ENCODE measurements at regions not wholly inside any gene's neighbourhood (a gene's known extent, or its start where the extent isn't known, plus 50 kb on each side); places are given as distances from the start of the nearest gene placed in this dataset.

DNA sequence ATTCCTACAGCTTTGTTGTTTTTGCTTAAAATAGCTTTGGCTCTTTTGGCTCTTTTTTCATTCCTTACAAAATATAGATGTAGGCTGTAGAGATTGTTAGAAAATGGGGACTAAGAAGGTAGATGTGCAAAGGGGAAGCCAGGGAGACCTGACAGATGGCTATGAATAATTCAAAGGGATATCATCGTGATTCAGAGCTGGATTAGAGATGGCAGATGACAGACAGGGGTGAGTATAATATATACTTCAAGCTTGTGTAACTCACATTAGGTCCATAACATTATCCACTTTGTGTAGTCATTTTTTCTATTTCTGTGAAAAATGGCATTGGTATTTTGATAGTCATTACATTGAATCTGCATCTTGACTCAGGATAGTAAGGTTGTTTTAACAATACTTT is 422.9 kb upstream of the ST6GAL2 start:
- H3K9me3 ChIP-seq, result no peaks in the 10 kb centered on the region
- H3K4me1 ChIP-seq, result no peaks in the 10 kb centered on the region
- no peaks in the 10 kb centered on the region for H3K27me3 ChIP-seq
- intact Hi-C loops (cut with DNase I; ENCODE audit: low total_unique reads), result no loop called here
- TF ChIP-seq CTCF (IDR thresholded peaks at IDR 0.05), result no peak
- no peak for TF ChIP-seq POLR2A (IDR thresholded peaks at IDR 0.05)
- H3K36me3 ChIP-seq, result no peaks in the 10 kb centered on the region
- no peak overlapping the region for H3K27ac ChIP-seq
- no peak for DNase-seq
- H3K4me3 ChIP-seq, result no peak overlapping the region

DNA sequence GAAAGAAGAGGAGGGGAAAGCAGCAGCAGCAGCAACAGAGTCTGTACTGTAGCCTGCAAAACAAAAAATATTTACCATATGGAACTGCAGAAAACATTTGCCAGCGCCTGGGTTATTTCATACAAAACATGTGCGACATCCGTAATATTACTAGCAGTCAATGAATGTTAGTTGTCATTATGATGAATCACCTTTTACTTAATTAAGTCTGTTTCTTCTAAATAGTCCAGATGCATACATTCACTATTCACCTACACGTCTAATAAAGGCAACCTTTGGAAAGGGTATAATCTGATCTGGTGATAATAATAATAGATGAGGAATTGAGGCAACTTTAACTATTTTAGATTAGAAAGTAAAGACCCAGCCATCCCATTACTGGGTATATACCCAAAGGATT is 426.3 kb upstream of the ST6GAL2 start:
- intact Hi-C loops (cut with DNase I; ENCODE audit: low total_unique reads), result no loop called here
- H3K4me3 ChIP-seq, result no peak overlapping the region
- DNase-seq, result no peak
- no peaks in the 10 kb centered on the region for H3K9me3 ChIP-seq
- H3K4me1 ChIP-seq, result no peaks in the 10 kb centered on the region
- H3K36me3 ChIP-seq, result no peaks in the 10 kb centered on the region
- no peaks in the 10 kb centered on the region for H3K27me3 ChIP-seq
- H3K27ac ChIP-seq, result no peak overlapping the region
- TF ChIP-seq POLR2A (IDR thresholded peaks at IDR 0.05) (no peak), CTCF (IDR thresholded peaks at IDR 0.05) (no peak)

DNA sequence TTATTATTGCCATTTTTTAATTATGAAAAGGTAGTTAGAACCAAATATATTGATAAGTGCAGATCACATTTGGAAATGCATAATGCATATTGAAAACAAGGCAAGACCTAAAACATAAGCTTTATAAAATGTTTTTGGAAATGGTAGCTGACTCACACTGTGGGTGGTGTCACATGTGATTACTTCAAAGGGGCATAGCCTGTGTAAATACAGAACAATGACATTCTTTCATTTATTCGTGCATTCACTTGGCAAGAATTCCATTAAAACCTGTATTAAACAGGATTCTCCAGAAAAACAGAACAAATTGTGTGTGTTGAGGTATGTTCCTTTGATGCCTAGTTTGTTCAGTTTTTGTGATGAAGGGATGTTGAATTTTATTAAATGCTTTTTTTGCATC is 427.3 kb upstream of the ST6GAL2 start:
- H3K27me3 ChIP-seq, result no peaks in the 10 kb centered on the region
- intact Hi-C loops (cut with DNase I; ENCODE audit: low total_unique reads), result no loop called here

GRCh38 chr2:107320881-107321280 is 434.9 kb upstream of the ST6GAL2 start:
- intact Hi-C loops (cut with DNase I; ENCODE audit: low total_unique reads), result no loop called here
- no peak overlapping the region for H3K4me3 ChIP-seq
- DNase-seq, result no peak
- no peaks in the 10 kb centered on the region for H3K27me3 ChIP-seq
- H3K36me3 ChIP-seq, result no peaks in the 10 kb centered on the region
- no peaks in the 10 kb centered on the region for H3K9me3 ChIP-seq
- H3K4me1 ChIP-seq, result no peaks in the 10 kb centered on the region
- no peak for TF ChIP-seq CTCF (IDR thresholded peaks at IDR 0.05)
- no peak for TF ChIP-seq POLR2A (IDR thresholded peaks at IDR 0.05)
- no peak overlapping the region for H3K27ac ChIP-seq

More for the DNA sequence above, 427.3 kb upstream of the ST6GAL2 start:
- Histone ChIP-seq H3K4me3 (no peak overlapping the region), H3K9me3 (no peaks in the 10 kb centered on the region), H3K36me3 (no peaks in the 10 kb centered on the region), H3K27ac (no peak overlapping the region), H3K4me1 (no peaks in the 10 kb centered on the region)
- DNase-seq, result no peak
- TF ChIP-seq CTCF (IDR thresholded peaks at IDR 0.05), result no peak
- TF ChIP-seq POLR2A (IDR thresholded peaks at IDR 0.05), result no peak

DNA sequence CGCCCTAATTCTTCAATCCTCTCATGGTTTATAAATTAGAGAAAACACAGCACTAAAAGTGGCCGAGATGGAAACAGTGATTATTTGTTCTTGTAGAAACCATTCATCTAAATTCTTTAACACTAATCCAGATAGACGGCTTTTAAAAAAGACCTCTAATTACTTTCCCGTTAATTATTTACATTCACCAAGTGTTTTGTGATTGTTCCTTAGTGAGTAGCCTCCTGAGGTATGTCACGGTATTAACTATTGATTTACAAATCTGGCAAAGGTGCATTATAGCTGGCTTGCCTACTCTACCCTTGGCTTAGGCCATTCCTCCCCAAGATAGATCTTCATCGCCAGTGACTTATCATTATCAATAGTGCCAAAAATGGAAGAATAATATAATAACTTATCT is 436.4 kb upstream of the ST6GAL2 start:
- Histone ChIP-seq H3K4me3 (no peak overlapping the region), H3K27ac (no peak overlapping the region), H3K4me1 (no peaks in the 10 kb centered on the region), H3K36me3 (no peaks in the 10 kb centered on the region), H3K27me3 (no peaks in the 10 kb centered on the region), H3K9me3 (no peaks in the 10 kb centered on the region)
- no peak for DNase-seq
- intact Hi-C loops (cut with DNase I; ENCODE audit: low total_unique reads), result no loop called here
- TF ChIP-seq POLR2A (IDR thresholded peaks at IDR 0.05) (no peak), CTCF (IDR thresholded peaks at IDR 0.05) (no peak)

All from uterus (tissue), 3 donors.